Endothelial cell of umbilical vein (primary cell): ENCODE measurements at regions not wholly inside any gene's neighbourhood (a gene's known extent, or its start where the extent isn't known, plus 50 kb on each side); places are given as distances from the start of the nearest gene placed in this dataset.
"Not testable (repeated sequence)": the region's sequence is repeated elsewhere in the genome, so short reads cannot be mapped to it uniquely, and the experiment has no call there.

Experiments
- BruUV-seq: library from RNA; stranded (reverse); fragments of 400-500 nt; replicated peaks from 2 replicates; lab custom pipeline; 2021; lab: Mats Ljungman, UMichigan
- CTCF ChIA-PET: fragments of 300-600, 350-600 bp; sonication (Branson Sonifier 250); formaldehyde crosslinking; loops from one replicate; lab custom pipeline; 2021; ENCODE audit warnings: antibody characterized with exemption, inconsistent platforms; lab: Charles Lee
- POLR2A ChIA-PET: fragments of 300-600, 350-600 bp; sonication (Branson Sonifier 250); formaldehyde crosslinking; loops from one replicate; lab custom pipeline; 2021; ENCODE audit warnings: antibody characterized with exemption, inconsistent platforms; lab: Charles Lee
- DNase-seq: peaks from one replicate; pipeline ENCODE4 v3.0.0-alpha.2; 2011; ENCODE audit warnings: low read depth, low spot score
- FAIRE-seq: peaks from 2 replicates; lab custom pipeline; 2011; peaks lifted over from hg19 to GRCh38; lab: Jason Lieb, UNC
- H2AFZ ChIP-seq: 2 replicates; pipeline ENCODE4 v1.6.0; 2012; ENCODE audit warnings: low read depth, low read length, control low read depth, inconsistent platforms
- H3K27ac ChIP-seq: 2 replicates; pipeline ENCODE4 v1.5.1; 2011; ENCODE audit warnings: low read depth, mild to moderate bottlenecking, control low read depth, low read length, moderate library complexity; ENCODE audit not compliant: insufficient read depth
- H3K27me3 ChIP-seq, 2 experiments: 2 replicates each; pipeline versions ENCODE4 v1.6.0 to v1.6.1; 2011; ENCODE audit warnings: low read length in 2 of 2, mixed read lengths in 1 of 2; ENCODE audit not compliant: control insufficient read depth in 2 of 2, insufficient read depth in 2 of 2
- H3K36me3 ChIP-seq, 2 experiments: 2 replicates in 1 of 2; 3 replicates in 1 of 2; pipeline ENCODE4 v1.5.1; 2011; ENCODE audit warnings: low read length in 2 of 2, mild to moderate bottlenecking in 1 of 2, moderate library complexity in 1 of 2; ENCODE audit not compliant: control insufficient read depth in 2 of 2, insufficient read depth in 2 of 2; ENCODE audit errors: extremely low read depth in 1 of 2
- H3K4me1 ChIP-seq: 3 replicates; pipeline ENCODE4 v1.5.1; 2011; ENCODE audit warnings: mild to moderate bottlenecking, low read length; ENCODE audit not compliant: control insufficient read depth, insufficient read depth; ENCODE audit errors: extremely low read depth
- H3K4me2 ChIP-seq: 2 replicates; pipeline ENCODE4 v1.6.1; 2011; ENCODE audit warnings: low read length, control low read depth, mixed read lengths; ENCODE audit not compliant: insufficient read depth
- H3K4me3 ChIP-seq, 3 experiments: fragments of 200-600 bp in 1 of 3; sonication (generic), shearing (Covaris generic) in 1 of 3; replicated peaks in 1 of 3; 2 replicates each; pipeline ENCODE4 v1.5.1; 2011 to 2016; ENCODE audit warnings: control low read depth in 3 of 3, low read length in 3 of 3, mild to moderate bottlenecking in 2 of 3, inconsistent platforms in 1 of 3, low read depth in 1 of 3, moderate library complexity in 1 of 3; ENCODE audit not compliant: insufficient read depth in 1 of 3
- H3K79me2 ChIP-seq: 2 replicates; pipeline ENCODE4 v1.6.0; 2012; ENCODE audit warnings: low read length, inconsistent platforms; ENCODE audit not compliant: control insufficient read depth, insufficient read depth
- H3K9ac ChIP-seq: replicated peaks from 2 replicates; pipeline ENCODE3; 2011; ENCODE audit warnings: low read length, control low read depth; ENCODE audit not compliant: insufficient read depth; ENCODE audit errors: extremely low read depth
- H3K9me1 ChIP-seq: replicated peaks from 3 replicates; pipeline ENCODE4 v1.6.0; 2011; ENCODE audit warnings: mild to moderate bottlenecking, low read length; ENCODE audit not compliant: control insufficient read depth, insufficient read depth; ENCODE audit errors: extremely low read depth
- H3K9me3 ChIP-seq: replicated peaks from 2 replicates; pipeline ENCODE4 v1.5.1; 2012; ENCODE audit warnings: low read length, inconsistent platforms; ENCODE audit not compliant: control insufficient read depth, insufficient read depth
- H4K20me1 ChIP-seq: replicated peaks from 2 replicates; pipeline ENCODE3; 2011; ENCODE audit warnings: mild to moderate bottlenecking, low read length; ENCODE audit not compliant: control insufficient read depth, insufficient read depth; ENCODE audit errors: extremely low read depth
- EZH2 ChIP-seq: IDR thresholded peaks from 2 replicates; pipeline ENCODE4 v1.6.1; 2012; ENCODE audit warnings: borderline replicate concordance, low read depth, mild to moderate bottlenecking, moderate library complexity, low read length, inconsistent platforms; ENCODE audit not compliant: severe bottlenecking
- FOS ChIP-seq: IDR thresholded peaks from 2 replicates; pipeline ENCODE4 v1.6.1; 2011; ENCODE audit warnings: mild to moderate bottlenecking, low read length, moderate library complexity, borderline replicate concordance; ENCODE audit not compliant: insufficient read depth
- JUN ChIP-seq: IDR thresholded peaks from 2 replicates; pipeline ENCODE4 v1.6.1; 2011; ENCODE audit warnings: borderline replicate concordance, low read depth; ENCODE audit not compliant: insufficient read length, insufficient read depth
- MYC ChIP-seq: IDR thresholded peaks from one replicate; pipeline ENCODE4 v1.6.1; 2011; ENCODE audit warnings: mild to moderate bottlenecking, low read depth, low read length
- POLR2A ChIP-seq: IDR thresholded peaks from 2 replicates; pipeline ENCODE4 v1.6.1; 2012; ENCODE audit warnings: low read depth, mild to moderate bottlenecking, control low read depth, low read length
- POLR2AphosphoS5 ChIP-seq: IDR thresholded peaks from 2 replicates; pipeline ENCODE4 v1.6.1; 2012; ENCODE audit warnings: low read depth, mild to moderate bottlenecking, control low read depth, low read length, moderate library complexity; ENCODE audit not compliant: insufficient read depth
- dilution Hi-C: fragments of 300-500 bp; cut with MboI; formaldehyde crosslinking; loops from one replicate; pipeline ENCODE4 v1.15.0; 2019; ENCODE audit warnings: low sequenced_read_pairs; ENCODE audit not compliant: extremely low pct_ligation_motif_present
- intact Hi-C: fragments of 100-400 bp; cut with micrococcal nuclease; formaldehyde crosslinking; loops from one replicate; pipeline ENCODE4 v1.10.0; 2022
- TF ChIP-seq, protein P1 (sequence below), 2 donors: IDR thresholded peaks; 1 replicate in 1 of 2; 2 replicates in 1 of 2; pipeline ENCODE4 v1.5.1; 2011; ENCODE audit warnings: low read length in 2 of 2, mild to moderate bottlenecking in 2 of 2, moderate library complexity in 2 of 2, control low read depth in 1 of 2, inconsistent platforms in 1 of 2, low read depth in 1 of 2; ENCODE audit not compliant: insufficient read depth in 1 of 2; ENCODE audit errors: extremely low read depth in 1 of 2

DNA sequence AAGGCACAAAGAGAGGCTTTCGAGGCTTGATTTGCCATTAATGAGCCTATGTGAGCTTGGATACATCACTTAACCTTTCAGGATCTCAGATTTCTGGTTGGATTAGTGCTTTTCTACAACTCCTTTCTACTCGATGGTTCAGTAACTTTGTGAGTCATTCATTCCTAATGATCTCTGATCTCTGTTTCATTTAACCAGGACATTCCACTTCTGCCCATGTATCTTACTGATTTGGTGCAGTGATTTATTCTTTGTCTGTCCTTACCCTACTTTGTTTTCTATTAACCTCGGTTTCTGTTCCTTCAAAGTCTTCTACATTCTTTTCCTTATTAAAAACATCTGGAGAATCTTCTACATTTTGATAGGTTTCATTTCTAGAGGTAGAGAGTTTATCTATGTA is 94.6 kb upstream of the ZBTB18 start:
- BruUV-seq: no TSS peak
- DNase-seq: no peak
- FAIRE-seq: no peak
- H3K27me3 ChIP-seq: no peaks in the 10 kb centered on the region
- H3K9me3 ChIP-seq: no peaks in the 10 kb centered on the region
- H3K4me3 ChIP-seq: no peak overlapping the region
- H3K79me2 ChIP-seq: no peaks in the 10 kb centered on the region
- H3K9me1 ChIP-seq: no peaks in the 10 kb centered on the region
- no peak overlapping the region for H3K4me2 ChIP-seq
- dilution Hi-C loops: no loop called here
- no peaks in the 10 kb centered on the region for H3K4me1 ChIP-seq
- no peak for TF ChIP-seq EZH2
- TF ChIP-seq FOS: no peak
- TF ChIP-seq, protein P1, sequence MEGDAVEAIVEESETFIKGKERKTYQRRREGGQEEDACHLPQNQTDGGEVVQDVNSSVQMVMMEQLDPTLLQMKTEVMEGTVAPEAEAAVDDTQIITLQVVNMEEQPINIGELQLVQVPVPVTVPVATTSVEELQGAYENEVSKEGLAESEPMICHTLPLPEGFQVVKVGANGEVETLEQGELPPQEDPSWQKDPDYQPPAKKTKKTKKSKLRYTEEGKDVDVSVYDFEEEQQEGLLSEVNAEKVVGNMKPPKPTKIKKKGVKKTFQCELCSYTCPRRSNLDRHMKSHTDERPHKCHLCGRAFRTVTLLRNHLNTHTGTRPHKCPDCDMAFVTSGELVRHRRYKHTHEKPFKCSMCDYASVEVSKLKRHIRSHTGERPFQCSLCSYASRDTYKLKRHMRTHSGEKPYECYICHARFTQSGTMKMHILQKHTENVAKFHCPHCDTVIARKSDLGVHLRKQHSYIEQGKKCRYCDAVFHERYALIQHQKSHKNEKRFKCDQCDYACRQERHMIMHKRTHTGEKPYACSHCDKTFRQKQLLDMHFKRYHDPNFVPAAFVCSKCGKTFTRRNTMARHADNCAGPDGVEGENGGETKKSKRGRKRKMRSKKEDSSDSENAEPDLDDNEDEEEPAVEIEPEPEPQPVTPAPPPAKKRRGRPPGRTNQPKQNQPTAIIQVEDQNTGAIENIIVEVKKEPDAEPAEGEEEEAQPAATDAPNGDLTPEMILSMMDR (IDR thresholded peaks at IDR 0.05; ENCODE audit: extremely low read depth in 1 of 2, insufficient read depth in 1 of 2, low read depth in 1 of 2, low read length in 2 of 2): no peak
- no peak for TF ChIP-seq JUN
- TF ChIP-seq POLR2AphosphoS5: no peak
- TF ChIP-seq MYC: no peak
- no peak for TF ChIP-seq POLR2A
- H3K36me3 ChIP-seq: no peaks in the 10 kb centered on the region
- H2AFZ ChIP-seq: no peak overlapping the region
- ChIA-PET CTCF (no interaction called here), POLR2A (no interaction called here)
- H3K27ac ChIP-seq: no peak overlapping the region
- intact Hi-C loops: no loop called here
- H4K20me1 ChIP-seq: no peaks in the 10 kb centered on the region
- H3K9ac ChIP-seq: no peak overlapping the region

GRCh38 chr1:243951207-243951606 is 99.9 kb upstream of the ZBTB18 start:
- H3K27me3 ChIP-seq, H4K20me1 ChIP-seq, H3K27ac ChIP-seq, H3K79me2 ChIP-seq, H3K36me3 ChIP-seq, H3K4me1 ChIP-seq, DNase-seq, BruUV-seq, H3K4me3 ChIP-seq, H3K9me3 ChIP-seq, intact Hi-C loops, dilution Hi-C loops, H3K4me2 ChIP-seq, H3K9ac ChIP-seq, H2AFZ ChIP-seq, H3K9me1 ChIP-seq: not testable (repeated sequence)
- POLR2A ChIA-PET: interaction anchor here (0.5 kb wide), 1 partner anchor 792 kb away, joined by 4 read pairs; no protein-coding TSS in a partner anchor
- CTCF ChIA-PET: interaction anchor here (1.3 to 1.4 kb wide), 2 partner anchors 321 to 608 kb away, joined by 3 to 4 read pairs; no protein-coding TSS in a partner anchor
- FAIRE-seq: peak; percentile 18
